IMR-90 (cell line): ENCODE measurements at regions not wholly inside any gene's neighbourhood (a gene's known extent, or its start where the extent isn't known, plus 50 kb on each side); places are given as distances from the start of the nearest gene placed in this dataset.

Experiments
- ATAC-seq: fragments of 200-7000 bp; cut with Tn5 transposase; 2 replicates; pipeline ENCODE4 v1.9.1; 2020; ENCODE audit warnings: low read depth, mild to moderate bottlenecking, moderate library complexity
- BruUV-seq: library from RNA; stranded (reverse); fragments of 400-500 nt; replicated peaks from 2 replicates; lab custom pipeline; 2021; lab: Mats Ljungman, UMichigan
- CTCF ChIA-PET: fragments of 300-600 bp; formaldehyde crosslinking; extraction: SDS; loops from one replicate; lab custom pipeline; 2021; ENCODE audit warnings: antibody characterized with exemption; lab: Yijun Ruan, JAX
- POLR2A ChIA-PET: fragments of 300-600 bp; sonication (Branson Sonifier 250); formaldehyde crosslinking; loops from one replicate; lab custom pipeline; 2022; ENCODE audit warnings: antibody characterized with exemption; ENCODE audit not compliant: unreplicated experiment; lab: Charles Lee
- DNase-seq: peaks from one replicate; pipeline ENCODE4 v3.0.0; 2013
- H2AFZ ChIP-seq: replicated peaks from 2 replicates; pipeline ENCODE3; 2013; ENCODE audit warnings: low read length, mild to moderate bottlenecking; ENCODE audit not compliant: poor library complexity
- H2AK5ac ChIP-seq: 2 replicates; pipeline ENCODE4 v1.6.1; 2013; ENCODE audit warnings: low read depth, low read length, inconsistent platforms
- H2AK9ac ChIP-seq: replicated peaks from 2 replicates; pipeline ENCODE3; 2013; ENCODE audit warnings: mild to moderate bottlenecking, low read depth, low read length, moderate library complexity; ENCODE audit not compliant: poor library complexity
- H2BK120ac ChIP-seq: 2 replicates; pipeline ENCODE4 v1.6.1; 2013; ENCODE audit warnings: low read depth, low read length, inconsistent platforms
- H2BK15ac ChIP-seq: 3 replicates; pipeline ENCODE4 v1.6.1; 2013; ENCODE audit warnings: low read depth, low read length, inconsistent platforms
- H2BK20ac ChIP-seq: 2 replicates; pipeline ENCODE4 v1.6.1; 2013; ENCODE audit warnings: low read depth, mild to moderate bottlenecking, inconsistent platforms, low read length, moderate library complexity
- H2BK5ac ChIP-seq: 2 replicates; pipeline ENCODE4 v1.6.1; 2013; ENCODE audit warnings: mild to moderate bottlenecking, low read depth, low read length, inconsistent platforms; ENCODE audit not compliant: poor library complexity, severe bottlenecking
- H3K14ac ChIP-seq: replicated peaks from 2 replicates; pipeline ENCODE4 v1.6.1; 2013; ENCODE audit warnings: low read depth, low read length, inconsistent platforms
- H3K18ac ChIP-seq: 2 replicates; pipeline ENCODE4 v1.6.1; 2013; ENCODE audit warnings: low read depth, low read length, control low read depth
- H3K23ac ChIP-seq: 2 replicates; pipeline ENCODE4 v1.6.1; 2013; ENCODE audit warnings: low read depth, low read length, inconsistent platforms
- H3K27ac ChIP-seq: 2 replicates; pipeline ENCODE4 v1.5.1; 2013; ENCODE audit warnings: mild to moderate bottlenecking, control low read depth, low read length; ENCODE audit not compliant: insufficient read depth
- H3K27me3 ChIP-seq: 2 replicates; pipeline ENCODE4 v1.6.1; 2013; ENCODE audit warnings: low read length; ENCODE audit not compliant: control insufficient read depth, insufficient read depth
- H3K36me3 ChIP-seq: 2 replicates; pipeline ENCODE4 v1.6.1; 2013; ENCODE audit warnings: low read length, mixed read lengths; ENCODE audit not compliant: control insufficient read depth, insufficient read depth
- H3K4ac ChIP-seq: 2 replicates; pipeline ENCODE4 v1.6.1; 2013; ENCODE audit warnings: low read depth, low read length, inconsistent platforms
- H3K4me1 ChIP-seq: 2 replicates; pipeline ENCODE4 v1.6.1; 2013; ENCODE audit warnings: low read length, mixed read lengths; ENCODE audit not compliant: control insufficient read depth, insufficient read depth
- H3K4me2 ChIP-seq: 2 replicates; pipeline ENCODE4 v1.6.1; 2013; ENCODE audit warnings: low read depth, mild to moderate bottlenecking, control low read depth, low read length, moderate library complexity
- H3K4me3 ChIP-seq: 2 replicates; pipeline ENCODE4 v1.5.1; 2013; ENCODE audit warnings: low read depth, mild to moderate bottlenecking, control low read depth, low read length, moderate library complexity; ENCODE audit not compliant: insufficient read depth
- H3K56ac ChIP-seq: 2 replicates; pipeline ENCODE4 v1.6.1; 2013; ENCODE audit warnings: low read length, inconsistent platforms; ENCODE audit not compliant: insufficient read depth; ENCODE audit errors: extremely low read depth
- H3K79me1 ChIP-seq, 2 experiments: 2 replicates each; pipeline ENCODE4 v1.6.1; 2013; ENCODE audit warnings: low read length in 2 of 2, inconsistent platforms in 1 of 2, low read depth in 1 of 2
- H3K9ac ChIP-seq: 2 replicates; pipeline ENCODE4 v1.6.1; 2013; ENCODE audit warnings: low read depth, low read length, control low read depth
- H3K9me1 ChIP-seq: 2 replicates; pipeline ENCODE4 v1.6.1; 2013; ENCODE audit warnings: low read length, inconsistent platforms; ENCODE audit not compliant: insufficient read depth
- H3K9me3 ChIP-seq: 2 replicates; pipeline ENCODE4 v1.6.1; 2013; ENCODE audit warnings: low read length; ENCODE audit not compliant: control insufficient read depth, insufficient read depth
- H4K20me1 ChIP-seq: 2 replicates; pipeline ENCODE4 v1.6.1; 2013; ENCODE audit warnings: low read length, inconsistent platforms; ENCODE audit not compliant: insufficient read depth
- H4K5ac ChIP-seq: 2 replicates; pipeline ENCODE4 v1.6.1; 2013; ENCODE audit warnings: mild to moderate bottlenecking, low read depth, low read length, control low read depth
- H4K8ac ChIP-seq, 2 experiments: 2 replicates each; pipeline ENCODE4 v1.6.1; 2013; ENCODE audit warnings: low read depth in 2 of 2, low read length in 2 of 2, control low read depth in 1 of 2, inconsistent platforms in 1 of 2
- H4K91ac ChIP-seq: 2 replicates; pipeline ENCODE4 v1.6.1; 2013; ENCODE audit warnings: low read depth, low read length, inconsistent platforms; ENCODE audit not compliant: insufficient read depth
- BHLHE40 ChIP-seq: fragments of 150-350 bp; IDR thresholded peaks from 2 replicates; pipeline ENCODE4 v1.6.1; 2016; ENCODE audit warnings: mild to moderate bottlenecking, low read depth, low read length
- CEBPB ChIP-seq: IDR thresholded peaks from 2 replicates; pipeline ENCODE4 v1.6.1; 2012; ENCODE audit warnings: low read depth, low read length, improper control_type of control experiment
- FOS ChIP-seq: fragments of 150-350 bp; IDR thresholded peaks from 2 replicates; pipeline ENCODE4 v1.6.1; 2016; ENCODE audit warnings: low read depth, low read length
- MAFK ChIP-seq: IDR thresholded peaks from 2 replicates; pipeline ENCODE4 v1.6.1; 2012; ENCODE audit warnings: low read depth, low read length, improper control_type of control experiment
- MAZ ChIP-seq: IDR thresholded peaks from 2 replicates; pipeline ENCODE4 v1.6.1; 2012; ENCODE audit warnings: low read depth, mild to moderate bottlenecking, low read length, improper control_type of control experiment, moderate library complexity, borderline replicate concordance
- NFE2L2 ChIP-seq: fragments of 150-350 bp; IDR thresholded peaks from 2 replicates; pipeline ENCODE4 v1.6.1; 2016; ENCODE audit warnings: low read depth, mild to moderate bottlenecking, low read length
- POLR2A ChIP-seq: IDR thresholded peaks from 2 replicates; pipeline ENCODE4 v1.6.1; 2012; ENCODE audit warnings: mild to moderate bottlenecking, low read depth, low read length
- RAD21 ChIP-seq: IDR thresholded peaks from 2 replicates; pipeline ENCODE4 v1.6.1; 2012; ENCODE audit warnings: low read length, improper control_type of control experiment
- RFX5 ChIP-seq: IDR thresholded peaks from 2 replicates; pipeline ENCODE4 v1.8.0; 2012; ENCODE audit warnings: low read depth, mild to moderate bottlenecking, low read length, moderate library complexity
- SMC3 ChIP-seq: fragments of 150-350 bp; IDR thresholded peaks from 2 replicates; pipeline ENCODE4 v1.6.1; 2016; ENCODE audit warnings: low read depth, mild to moderate bottlenecking, antibody characterized with exemption, low read length, moderate library complexity
- WGBS, 2 experiments: methylation state at CpG; one replicate each; pipeline versions ENCODE4 v1.1.5 to v1.1.7; 2013; ENCODE audit warnings: missing lambda C conversion rate in 2 of 2; ENCODE audit not compliant: insufficient read length in 1 of 2; ENCODE audit errors: extremely low coverage in 2 of 2; 5-methylcytosine and 5-hydroxymethylcytosine counted together
- dilution Hi-C: fragments of 300-500 bp; cut with HindIII; formaldehyde crosslinking; loops from one replicate; pipeline ENCODE4 v1.14.3; 2018; ENCODE audit warnings: low sequenced_read_pairs; ENCODE audit not compliant: unreplicated experiment
- in situ Hi-C: fragments of 300-500 bp; cut with MboI; formaldehyde crosslinking; loops from 3 replicates; pipeline ENCODE4 v1.14.3; 2019; ENCODE audit warnings: low sequenced_read_pairs, inconsistent platforms, mixed read lengths
- intact Hi-C: fragments of 100-400 bp; cut with micrococcal nuclease; formaldehyde crosslinking; loops from 2 replicates; pipeline ENCODE4 v1.10.0; 2022
- TF ChIP-seq, protein P1 (sequence below): fragments of 150-350 bp; IDR thresholded peaks from 2 replicates; pipeline ENCODE4 v1.6.1; 2017; ENCODE audit warnings: mild to moderate bottlenecking, antibody characterized with exemption, low read length, low read depth

DNA sequence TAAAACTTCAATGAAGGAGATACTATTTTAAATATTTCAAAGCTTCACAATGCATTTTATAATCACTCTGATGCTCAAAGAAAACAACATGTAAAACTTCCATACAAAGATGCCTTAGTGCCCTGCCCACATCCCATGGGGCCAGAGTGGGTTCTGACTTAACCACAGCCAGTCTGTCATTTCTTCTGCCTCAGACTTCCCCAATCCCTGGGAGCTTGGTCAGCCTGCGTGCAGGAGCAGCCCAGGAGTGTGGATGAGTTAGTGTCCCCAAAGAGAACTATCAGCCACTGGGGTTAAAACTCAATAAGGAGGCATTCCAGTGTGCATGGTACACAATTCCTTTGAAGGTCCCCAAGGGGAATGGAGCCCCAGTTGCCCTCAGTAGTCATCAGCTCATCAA, 100.3 kb downstream of the PTCSC3 start:
- no peak overlapping the region for H2AK9ac ChIP-seq
- no peaks in the 10 kb centered on the region for H3K79me1 ChIP-seq
- CTCF ChIA-PET: no interaction called here
- DNase-seq (no peak), ATAC-seq (no peak)
- TF ChIP-seq NFE2L2 (no peak), MAFK (no peak), MAZ (no peak), SMC3 (no peak), CEBPB (no peak), RFX5 (no peak), BHLHE40 (no peak), FOS (no peak), POLR2A (no peak), RAD21 (no peak)
- TF ChIP-seq, protein P1, sequence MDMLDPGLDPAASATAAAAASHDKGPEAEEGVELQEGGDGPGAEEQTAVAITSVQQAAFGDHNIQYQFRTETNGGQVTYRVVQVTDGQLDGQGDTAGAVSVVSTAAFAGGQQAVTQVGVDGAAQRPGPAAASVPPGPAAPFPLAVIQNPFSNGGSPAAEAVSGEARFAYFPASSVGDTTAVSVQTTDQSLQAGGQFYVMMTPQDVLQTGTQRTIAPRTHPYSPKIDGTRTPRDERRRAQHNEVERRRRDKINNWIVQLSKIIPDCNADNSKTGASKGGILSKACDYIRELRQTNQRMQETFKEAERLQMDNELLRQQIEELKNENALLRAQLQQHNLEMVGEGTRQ: no peak
- no TSS peak for BruUV-seq
- no peak overlapping the region for H3K4me3 ChIP-seq
- H3K14ac ChIP-seq: no peak overlapping the region
- no peak overlapping the region for H2AFZ ChIP-seq
- no peak overlapping the region for H2AK5ac ChIP-seq
- intact Hi-C loops: no loop called here
- no peaks in the 10 kb centered on the region for H3K36me3 ChIP-seq
- H3K9me3 ChIP-seq: peaks cover 2% of the 10 kb centered on the region; the same call in 1 of the 2 replicates
- H2BK15ac ChIP-seq: no peak overlapping the region
- POLR2A ChIA-PET: no interaction called here
- H3K4ac ChIP-seq: no peak overlapping the region
- H3K4me2 ChIP-seq: no peak overlapping the region
- H3K18ac ChIP-seq: no peak overlapping the region
- H3K4me1 ChIP-seq: no peaks in the 10 kb centered on the region
- no peak overlapping the region for H4K91ac ChIP-seq
- no peak overlapping the region for H4K8ac ChIP-seq
- H4K20me1 ChIP-seq: no peaks in the 10 kb centered on the region
- WGBS, 2 experiments: no CpG with 5 or more reads among the region's 1 CpG
- H3K27ac ChIP-seq: no peak overlapping the region
- no peak overlapping the region for H2BK120ac ChIP-seq
- dilution Hi-C loops: no loop called here
- no peak overlapping the region for H2BK20ac ChIP-seq
- H2BK5ac ChIP-seq: no peak overlapping the region
- no peaks in the 10 kb centered on the region for H3K9me1 ChIP-seq
- H3K23ac ChIP-seq: no peak overlapping the region
- no peak overlapping the region for H3K56ac ChIP-seq
- H3K9ac ChIP-seq: no peak overlapping the region
- in situ Hi-C loops: no loop called here
- no peak overlapping the region for H4K5ac ChIP-seq
- peaks cover 15% of the 10 kb centered on the region for H3K27me3 ChIP-seq
